ENCODE measurements at regions not wholly inside any gene's neighbourhood (a gene's known extent, or its start where the extent isn't known, plus 50 kb on each side); places are given as distances from the start of the nearest gene placed in this dataset.

DNA sequence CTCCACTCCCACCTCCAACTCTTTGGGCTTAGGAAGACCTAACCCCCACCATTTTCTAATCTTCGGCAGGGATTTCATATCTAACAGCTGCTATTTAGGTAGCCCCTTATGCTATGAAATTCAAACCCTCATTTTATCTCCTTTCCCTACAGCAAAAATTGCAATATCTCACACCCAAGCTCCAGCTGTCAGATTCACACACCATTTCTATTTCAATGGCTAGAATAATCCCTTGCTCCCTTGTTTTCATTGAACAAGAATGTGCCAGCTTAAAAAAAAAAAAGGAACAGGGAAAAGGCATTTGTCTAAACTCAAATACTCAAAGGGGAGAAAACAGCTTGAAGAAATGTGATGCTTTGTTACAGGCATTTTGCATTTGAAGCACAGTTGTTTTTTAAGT, 850.6 kb upstream of the ACVR2A start:
- Histone ChIP-seq H3K36me3 (no peaks in the 10 kb centered on the region), H3K27me3 (no peaks in the 10 kb centered on the region), H3K4me3 (ENCODE audit: low read depth in 1 of 2, low read length in 1 of 2) (no peak overlapping the region), H3K4me1 (ENCODE audit: control insufficient read depth in 1 of 2, insufficient read depth in 1 of 2, low read depth in 1 of 2, low read length in 1 of 2) (no peaks in the 10 kb centered on the region), H3K27ac (no peak overlapping the region), H3K9me3 (no peaks in the 10 kb centered on the region)
- TF ChIP-seq, protein P1, sequence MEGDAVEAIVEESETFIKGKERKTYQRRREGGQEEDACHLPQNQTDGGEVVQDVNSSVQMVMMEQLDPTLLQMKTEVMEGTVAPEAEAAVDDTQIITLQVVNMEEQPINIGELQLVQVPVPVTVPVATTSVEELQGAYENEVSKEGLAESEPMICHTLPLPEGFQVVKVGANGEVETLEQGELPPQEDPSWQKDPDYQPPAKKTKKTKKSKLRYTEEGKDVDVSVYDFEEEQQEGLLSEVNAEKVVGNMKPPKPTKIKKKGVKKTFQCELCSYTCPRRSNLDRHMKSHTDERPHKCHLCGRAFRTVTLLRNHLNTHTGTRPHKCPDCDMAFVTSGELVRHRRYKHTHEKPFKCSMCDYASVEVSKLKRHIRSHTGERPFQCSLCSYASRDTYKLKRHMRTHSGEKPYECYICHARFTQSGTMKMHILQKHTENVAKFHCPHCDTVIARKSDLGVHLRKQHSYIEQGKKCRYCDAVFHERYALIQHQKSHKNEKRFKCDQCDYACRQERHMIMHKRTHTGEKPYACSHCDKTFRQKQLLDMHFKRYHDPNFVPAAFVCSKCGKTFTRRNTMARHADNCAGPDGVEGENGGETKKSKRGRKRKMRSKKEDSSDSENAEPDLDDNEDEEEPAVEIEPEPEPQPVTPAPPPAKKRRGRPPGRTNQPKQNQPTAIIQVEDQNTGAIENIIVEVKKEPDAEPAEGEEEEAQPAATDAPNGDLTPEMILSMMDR (IDR thresholded peaks at IDR 0.05): no peak

DNA sequence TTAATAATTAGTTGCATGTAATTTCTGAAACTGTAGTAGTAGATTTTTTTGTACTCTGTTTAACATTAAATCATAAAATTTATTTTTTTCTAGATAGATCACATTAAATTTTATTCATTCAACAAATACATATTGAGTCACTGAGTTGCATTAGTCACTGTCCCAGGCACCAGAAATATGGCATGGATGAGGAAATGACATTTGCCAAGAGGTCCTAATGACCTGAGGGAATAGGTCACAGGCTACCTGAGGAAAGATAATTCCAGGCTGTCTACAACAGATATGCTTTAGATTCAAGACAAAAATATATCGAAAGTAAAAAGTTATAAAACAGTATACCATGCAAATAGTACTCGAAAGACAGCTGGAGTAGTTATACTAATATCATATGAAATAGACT, 852.4 kb upstream of the ACVR2A start:
- Histone ChIP-seq H3K4me3 (ENCODE audit: low read depth in 1 of 2, low read length in 1 of 2) (no peak overlapping the region), H3K27me3 (no peaks in the 10 kb centered on the region), H3K4me1 (ENCODE audit: control insufficient read depth in 1 of 2, insufficient read depth in 1 of 2, low read depth in 1 of 2, low read length in 1 of 2) (no peaks in the 10 kb centered on the region), H3K9me3 (no peaks in the 10 kb centered on the region), H3K27ac (no peak overlapping the region), H3K36me3 (no peaks in the 10 kb centered on the region)
- TF ChIP-seq, protein P1 (IDR thresholded peaks at IDR 0.05): no peak

DNA sequence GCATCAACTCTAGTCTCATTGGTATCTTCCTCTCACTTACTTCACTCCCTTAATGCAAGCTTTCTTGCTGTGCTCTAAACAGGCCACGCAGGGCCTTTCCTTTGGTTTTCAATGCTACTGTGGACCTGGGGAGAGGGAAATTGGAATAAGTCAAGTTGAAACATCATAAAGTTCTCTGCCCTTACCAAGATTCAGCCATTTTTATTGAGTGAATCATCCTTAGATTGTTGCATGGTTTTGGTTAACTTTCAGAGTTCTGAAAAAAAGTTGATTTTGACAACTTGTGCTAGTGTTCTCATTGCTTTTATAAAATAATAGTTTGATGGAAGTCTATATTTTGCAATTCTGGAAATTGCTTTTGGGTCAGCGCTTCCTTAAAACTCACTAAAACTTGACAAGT, 852.8 kb upstream of the ACVR2A start:
- Histone ChIP-seq H3K4me3 (ENCODE audit: low read depth in 1 of 2, low read length in 1 of 2) (no peak overlapping the region), H3K4me1 (ENCODE audit: control insufficient read depth in 1 of 2, insufficient read depth in 1 of 2, low read depth in 1 of 2, low read length in 1 of 2) (no peaks in the 10 kb centered on the region), H3K27ac (no peak overlapping the region), H3K36me3 (no peaks in the 10 kb centered on the region), H3K9me3 (no peaks in the 10 kb centered on the region), H3K27me3 (no peaks in the 10 kb centered on the region)
- TF ChIP-seq, protein P1 (IDR thresholded peaks at IDR 0.05): no peak

DNA sequence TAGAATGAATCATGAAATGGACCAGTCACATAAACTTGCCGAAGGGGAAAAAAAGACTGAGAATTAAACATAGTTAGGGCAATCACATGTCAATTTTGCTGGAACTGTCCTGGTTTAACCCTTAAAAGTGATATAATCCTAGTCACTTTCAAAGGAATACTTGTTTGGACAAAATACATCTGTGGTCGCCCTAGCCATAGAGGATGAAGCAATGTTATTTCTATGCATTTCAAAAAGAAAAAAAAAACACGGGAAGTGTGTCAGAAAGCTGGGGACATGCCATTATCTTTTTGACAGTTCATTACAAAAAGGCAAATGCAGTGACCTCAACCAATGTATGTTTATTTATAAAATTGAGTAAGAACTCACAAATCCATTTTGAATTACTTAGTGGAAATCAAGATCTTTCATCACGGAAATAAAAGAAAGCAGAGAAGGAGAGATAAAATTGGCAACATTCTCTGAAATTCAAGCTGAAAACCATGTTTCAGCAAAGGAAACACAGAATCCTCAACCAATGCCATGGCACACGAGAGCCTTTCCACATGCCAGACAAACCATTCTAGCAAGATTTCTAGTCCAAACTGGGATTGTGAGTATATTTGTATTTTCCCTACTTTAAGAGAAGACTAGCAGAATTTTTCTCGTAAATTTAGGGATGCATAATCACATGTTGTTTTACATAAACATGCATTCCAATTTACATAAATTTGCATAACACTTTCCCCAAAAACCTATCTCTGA, 854.3 kb upstream of the ACVR2A start:
- TF ChIP-seq, protein P1 (IDR thresholded peaks at IDR 0.05): no peak
- Histone ChIP-seq H3K4me3 (ENCODE audit: low read depth in 1 of 2, low read length in 1 of 2) (no peak overlapping the region), H3K36me3 (no peaks in the 10 kb centered on the region), H3K9me3 (no peaks in the 10 kb centered on the region), H3K4me1 (ENCODE audit: control insufficient read depth in 1 of 2, insufficient read depth in 1 of 2, low read depth in 1 of 2, low read length in 1 of 2) (no peaks in the 10 kb centered on the region), H3K27me3 (no peaks in the 10 kb centered on the region), H3K27ac (no peak overlapping the region)

DNA sequence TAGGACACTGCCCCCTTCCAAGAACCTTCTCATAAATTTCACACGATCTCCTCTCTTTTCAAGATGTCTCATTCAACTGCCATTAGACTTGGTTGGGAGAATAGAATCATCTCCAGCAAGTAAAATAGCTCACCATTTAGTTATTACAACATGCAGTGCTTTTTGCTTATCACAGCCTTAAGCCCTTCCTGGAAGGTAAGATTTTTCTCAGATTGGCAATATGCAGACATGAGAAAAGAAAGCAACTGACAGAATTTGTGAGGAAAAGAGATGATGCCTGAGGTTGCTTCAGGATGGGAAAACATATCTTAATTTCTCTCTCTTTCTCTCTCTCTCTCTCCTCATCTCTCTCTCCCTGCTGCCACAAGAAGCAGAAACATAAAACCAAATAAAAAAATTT, 855.1 kb upstream of the ACVR2A start:
- TF ChIP-seq, protein P1 (IDR thresholded peaks at IDR 0.05): no peak
- Histone ChIP-seq H3K4me1 (ENCODE audit: control insufficient read depth in 1 of 2, insufficient read depth in 1 of 2, low read depth in 1 of 2, low read length in 1 of 2) (no peaks in the 10 kb centered on the region), H3K9me3 (no peaks in the 10 kb centered on the region), H3K36me3 (no peaks in the 10 kb centered on the region), H3K4me3 (ENCODE audit: low read depth in 1 of 2, low read length in 1 of 2) (no peak overlapping the region), H3K27ac (no peak overlapping the region), H3K27me3 (no peaks in the 10 kb centered on the region)

Data from neutrophil (primary cell).